GM19395 (cell line): ENCODE measurements at regions not wholly inside any gene's neighbourhood (a gene's known extent, or its start where the extent isn't known, plus 50 kb on each side); places are given as distances from the start of the nearest gene placed in this dataset.
"Not testable (repeated sequence)": the region's sequence is repeated elsewhere in the genome, so short reads cannot be mapped to it uniquely, and the experiment has no call there.

ENCODE experiments used
- ATAC-seq: cut with Tn5 transposase; IDR thresholded peaks from one replicate; pipeline ENCODE4 v1.9.1; 2021; ENCODE audit warnings: mild to moderate bottlenecking, moderate library complexity; ENCODE audit not compliant: unreplicated experiment

GRCh38 chr3:87895983-87896382 is 162.8 kb downstream of the CGGBP1 start:
- ATAC-seq, result no peak

GRCh38 chr3:87873136-87873535 is 185.7 kb downstream of the CGGBP1 start:
- ATAC-seq, result no peak

DNA sequence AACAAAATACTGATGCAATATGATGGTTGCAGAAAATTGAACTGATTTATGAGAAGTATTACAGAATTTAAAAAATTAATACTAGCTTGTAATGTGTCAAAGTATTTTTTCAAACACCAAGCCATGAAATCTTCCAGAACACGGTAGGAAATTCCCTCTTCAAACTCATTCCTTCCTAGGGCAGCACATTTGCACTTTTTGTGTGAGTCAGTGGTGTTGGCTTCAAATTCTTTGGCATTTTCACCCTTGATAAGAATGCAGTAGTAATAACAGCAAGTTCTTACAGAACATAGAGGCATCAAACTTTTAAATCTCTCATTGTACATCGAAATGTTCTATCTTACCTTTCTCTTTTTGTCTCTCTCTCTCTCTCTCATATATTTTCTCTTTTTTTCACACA is 191.8 kb downstream of the CGGBP1 start:
- no peak for ATAC-seq

DNA sequence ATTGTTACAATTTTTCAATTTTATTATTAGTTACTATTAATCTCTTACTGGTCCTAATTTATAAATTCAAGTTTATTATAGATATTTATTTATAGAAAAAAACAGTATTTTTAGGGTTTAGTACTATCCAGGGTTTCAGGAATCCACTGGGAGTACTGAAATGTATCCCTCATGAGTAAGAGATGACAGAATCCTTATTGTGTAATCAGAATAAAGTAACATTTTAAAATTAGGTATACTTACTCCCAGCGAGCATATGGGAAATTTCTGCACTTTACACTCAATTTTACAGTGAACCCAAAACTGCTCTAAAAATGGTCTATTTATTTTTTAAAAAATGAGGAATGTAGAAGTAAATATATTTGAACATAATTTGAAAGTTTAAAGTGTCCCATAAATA is 202.7 kb downstream of the CGGBP1 start:
- ATAC-seq, result no peak

DNA sequence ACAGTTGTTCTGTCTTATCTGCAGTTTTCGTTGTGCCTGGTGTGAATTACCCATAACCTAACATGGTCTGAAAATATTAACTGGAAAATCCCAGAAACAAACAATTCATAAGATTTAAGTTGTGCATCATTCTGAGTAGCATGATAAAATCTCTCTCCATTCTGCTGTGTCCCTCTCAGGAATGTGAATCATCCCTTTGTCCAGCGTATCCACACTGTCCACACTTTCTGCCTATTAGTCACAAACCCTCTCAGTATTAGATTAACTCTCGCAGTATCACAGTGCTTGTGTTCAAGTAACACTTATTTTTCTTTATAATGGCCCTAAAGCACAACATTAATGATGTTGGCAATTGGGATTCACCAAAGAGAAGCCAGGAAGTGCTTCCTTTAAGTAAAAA is 203.2 kb downstream of the CGGBP1 start:
- ATAC-seq, result no peak

DNA sequence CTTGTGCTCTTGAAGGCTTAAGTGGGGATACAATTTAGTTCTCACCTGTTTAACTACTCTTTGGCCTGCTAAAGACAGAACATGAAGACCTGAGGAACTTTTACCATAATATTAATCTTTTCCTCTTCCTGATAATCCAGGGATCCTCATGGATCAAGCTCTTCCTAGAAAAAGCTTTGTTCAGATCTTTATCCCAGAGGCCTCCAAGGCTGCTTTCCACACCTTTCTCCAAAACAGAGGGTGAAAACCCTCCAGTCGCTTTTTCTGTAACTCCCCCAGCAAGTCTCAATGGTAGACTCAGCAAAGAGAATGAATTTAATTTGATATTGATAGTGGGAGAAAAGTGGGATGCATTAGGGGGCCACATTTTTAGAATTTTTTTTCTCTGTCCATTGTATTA is 203.6 kb downstream of the CGGBP1 start:
- no peak for ATAC-seq

DNA sequence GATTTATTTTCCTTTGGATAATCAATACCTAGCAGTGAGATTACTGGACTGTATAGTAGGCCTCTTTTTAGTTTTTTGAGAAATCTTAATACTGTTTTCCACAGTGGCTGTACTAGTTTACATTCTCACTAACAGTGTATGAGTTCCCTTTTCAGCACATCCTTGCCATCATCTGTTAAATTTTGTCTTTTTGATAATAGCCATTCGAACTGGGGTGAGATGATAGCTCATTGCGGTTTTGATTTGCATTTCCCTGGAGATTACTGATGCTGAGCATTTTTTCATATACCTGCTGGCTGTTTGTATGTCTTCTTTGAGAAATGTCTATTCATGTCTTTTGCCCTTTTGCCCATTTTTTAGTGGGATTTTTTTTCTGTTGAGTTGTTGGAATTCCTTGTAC is 210.8 kb downstream of the CGGBP1 start:
- no peak for ATAC-seq

DNA sequence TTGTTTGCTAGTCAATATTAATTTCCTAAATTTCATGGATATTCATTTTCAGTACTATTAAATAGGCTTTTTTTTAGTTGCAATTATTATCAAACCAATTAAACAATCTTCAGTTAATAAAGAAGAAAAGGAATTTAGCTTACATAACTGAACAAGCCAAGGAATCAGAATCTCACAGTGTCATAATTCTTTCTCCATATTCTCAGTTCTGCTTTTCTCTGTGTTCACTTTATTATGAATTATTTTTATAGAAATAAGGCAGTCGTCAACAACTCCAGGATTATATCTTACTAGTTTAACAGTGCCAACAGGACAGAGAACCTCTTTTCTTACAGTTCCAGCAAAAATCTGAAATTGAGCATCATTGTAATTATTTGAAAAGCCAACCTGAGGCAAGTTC is 221.7 kb downstream of the CGGBP1 start:
- no peak for ATAC-seq

- ATAC-seq, result no peak
These were observed 222.8 kb downstream of the CGGBP1 start for GRCh38 chr3:87836026-87836425.

DNA sequence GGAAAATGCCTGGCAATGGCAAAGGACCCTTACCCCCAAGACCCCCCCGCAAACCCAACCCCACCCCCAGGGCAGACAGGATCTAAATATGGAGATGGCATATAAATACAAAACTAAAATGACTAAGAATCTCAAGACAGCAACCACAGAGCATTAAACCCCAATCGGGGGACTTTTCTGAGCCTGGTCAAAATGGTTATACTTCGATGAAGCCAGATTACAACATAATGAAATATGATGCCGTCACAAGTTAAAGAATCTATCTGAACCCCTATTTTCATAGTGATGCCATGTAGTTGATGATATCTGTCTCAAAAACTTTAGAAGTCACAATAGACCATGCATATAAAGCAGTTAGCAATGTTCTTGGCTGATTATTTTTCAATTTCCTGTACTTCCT is 223.6 kb downstream of the CGGBP1 start:
- ATAC-seq, result no peak

DNA sequence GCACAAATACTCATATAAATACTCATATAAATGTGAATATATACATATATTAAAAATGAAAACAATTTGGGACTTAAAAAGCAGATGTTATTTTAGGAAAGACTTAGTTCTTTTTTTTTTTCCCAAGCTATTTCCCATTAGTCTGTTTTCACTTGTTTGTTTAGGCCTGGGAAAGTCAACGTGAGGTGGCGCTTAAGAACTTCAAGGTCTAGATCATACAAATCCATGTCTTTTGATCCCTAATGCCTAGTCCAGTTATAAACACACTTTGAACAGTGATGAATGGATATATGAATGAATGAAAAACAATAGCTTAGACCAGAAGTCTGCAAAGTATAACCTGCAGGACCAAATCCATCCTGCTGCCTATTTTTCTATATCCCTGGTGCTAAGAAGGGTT is 224.5 kb downstream of the CGGBP1 start:
- ATAC-seq, result no peak

- ATAC-seq, result no peak
These were observed 225.8 kb downstream of the CGGBP1 start for GRCh38 chr3:87833039-87833377.

- no peak for ATAC-seq
These were observed 230.8 kb downstream of the CGGBP1 start for GRCh38 chr3:87828046-87828445.

- ATAC-seq, result no peak
These were observed 236.2 kb downstream of the CGGBP1 start for GRCh38 chr3:87822563-87822962.

DNA sequence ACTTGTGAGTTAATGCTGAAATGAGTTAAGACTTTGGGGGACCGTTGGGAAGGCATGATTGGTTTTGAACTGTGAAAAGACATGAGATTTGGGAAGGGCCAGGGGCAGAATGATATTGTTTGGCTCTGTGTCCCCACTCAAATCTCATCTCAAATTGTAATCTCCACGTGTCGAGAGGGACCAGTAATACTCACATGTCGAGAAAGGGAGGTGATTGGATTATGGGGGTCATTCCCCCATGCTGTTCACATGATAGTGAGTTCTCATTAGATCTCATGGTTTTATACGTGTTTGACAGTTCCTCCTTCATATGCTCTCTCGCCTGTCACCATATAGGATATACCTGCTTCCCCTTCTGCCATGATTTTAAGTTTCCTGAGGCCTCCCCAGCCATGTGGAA is 245.3 kb downstream of the CGGBP1 start:
- not testable (repeated sequence) for ATAC-seq

DNA sequence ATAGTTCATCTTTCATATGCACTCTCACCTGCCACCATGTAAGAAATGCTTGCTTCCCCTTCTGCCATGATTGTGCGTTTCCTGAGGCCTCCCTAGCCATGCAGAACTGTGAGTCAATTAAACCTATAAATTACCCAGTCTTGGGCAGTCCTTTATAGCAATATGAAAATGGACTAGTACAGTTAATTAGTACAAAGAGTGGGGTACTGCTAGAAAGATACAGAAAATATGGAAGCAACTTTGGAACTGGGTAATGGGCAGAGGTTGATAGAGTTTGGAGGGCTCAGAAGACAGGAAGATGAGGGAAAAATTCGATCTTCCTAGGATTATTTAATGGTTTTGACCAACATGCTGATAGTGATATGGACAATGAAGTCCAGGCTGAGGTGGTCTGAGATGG is 246.9 kb downstream of the CGGBP1 start:
- ATAC-seq, result no peak

- ATAC-seq, result no peak
These were observed 248.3 kb downstream of the CGGBP1 start for GRCh38 chr3:87810452-87811016.

DNA sequence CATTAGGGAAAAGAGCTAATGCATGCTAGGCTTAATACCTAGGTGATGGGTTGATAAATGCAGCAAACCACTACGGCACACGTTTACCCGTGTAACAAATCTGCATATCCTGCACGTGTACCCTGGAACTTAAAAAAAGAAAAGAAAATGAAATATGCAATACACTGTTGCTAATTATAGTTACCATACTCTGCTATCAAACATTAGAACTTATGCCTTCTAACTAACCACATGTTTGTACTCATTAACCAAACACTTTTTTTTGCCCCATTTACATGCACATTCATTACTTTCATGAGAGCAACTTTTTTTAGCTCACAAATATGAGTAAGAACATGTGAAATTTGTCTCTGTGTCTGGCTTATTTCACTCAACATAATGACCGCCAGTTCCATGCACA is 253.1 kb downstream of the CGGBP1 start:
- ATAC-seq, result peak; percentile 94

GRCh38 chr3:87801409-87801808 is 257.4 kb downstream of the CGGBP1 start:
- ATAC-seq, result no peak

- no peak for ATAC-seq
These were observed 258.3 kb downstream of the CGGBP1 start for GRCh38 chr3:87800516-87800915.

GRCh38 chr3:87798567-87798947 is 260.2 kb downstream of the CGGBP1 start:
- ATAC-seq, result no peak

- ATAC-seq, result no peak
These were observed 260.8 kb downstream of the CGGBP1 start for GRCh38 chr3:87797872-87798566.

- no peak for ATAC-seq
These were observed 262.0 kb downstream of the CGGBP1 start for GRCh38 chr3:87796843-87797185.
